ENCODE measurements at regions not wholly inside any gene's neighbourhood (a gene's known extent, or its start where the extent isn't known, plus 50 kb on each side); places are given as distances from the start of the nearest gene placed in this dataset.

- CTCF ChIA-PET (ENCODE audit: unreplicated experiment): interaction anchor here (1.0 kb wide), 1 partner anchor 29 kb away, joined by 3 read pairs; no protein-coding TSS in a partner anchor
- Histone ChIP-seq H3K9me2 (ENCODE audit: insufficient read depth, low read length) (no peaks in the 10 kb centered on the region), H3K27ac (ENCODE audit: low read depth, low read length, poor library complexity, severe bottlenecking) (no peak overlapping the region), H4K20me1 (ENCODE audit: insufficient read depth, low read length) (no peaks in the 10 kb centered on the region), H3K9me3 (ENCODE audit: low read length) (no peaks in the 10 kb centered on the region), H3K79me2 (ENCODE audit: insufficient read depth, low read depth, low read length) (no peaks in the 10 kb centered on the region), H3K4me2 (ENCODE audit: low read length) (no peak overlapping the region), H3K36me3 (ENCODE audit: insufficient read depth, low read length) (no peaks in the 10 kb centered on the region), H2AFZ (ENCODE audit: low read length) (no peak overlapping the region), H3K4me3 (ENCODE audit: low read depth, low read length, poor library complexity, severe bottlenecking) (no peak overlapping the region), H3K4me1 (ENCODE audit: insufficient read depth, low read length, poor library complexity, severe bottlenecking) (no peaks in the 10 kb centered on the region)
- intact Hi-C loops (cut with micrococcal nuclease; ENCODE audit: unreplicated experiment): no loop called here
- no TSS peak for BruUV-seq (replicated peaks)
- DNase-seq (ENCODE audit: low spot score): no peak
- POLR2A ChIA-PET: interaction anchor here (0.6 to 1.4 kb wide), 5 partner anchors 8 to 1708 kb away, joined by 3 to 4 read pairs (median 3); no protein-coding TSS in a partner anchor
- TF ChIP-seq CTCF (conservative IDR thresholded peaks at IDR 0.05; ENCODE audit: low read length) (no peak), EZH2phosphoT487 (IDR thresholded peaks at IDR 0.05; ENCODE audit: borderline replicate concordance, low read depth, low read length) (no peak)
Observed at GRCh38 chr13:73739394-73739793, 394.8 kb downstream of the KLF12 start.

GRCh38 chr13:73738626-73739025 is 395.6 kb downstream of the KLF12 start:
- BruUV-seq (replicated peaks): no TSS peak
- Histone ChIP-seq H2AFZ (ENCODE audit: low read length) (no peak overlapping the region), H3K27ac (ENCODE audit: low read depth, low read length, poor library complexity, severe bottlenecking) (no peak overlapping the region), H4K20me1 (ENCODE audit: insufficient read depth, low read length) (no peaks in the 10 kb centered on the region), H3K9me3 (ENCODE audit: low read length) (no peaks in the 10 kb centered on the region), H3K4me1 (ENCODE audit: insufficient read depth, low read length, poor library complexity, severe bottlenecking) (no peaks in the 10 kb centered on the region), H3K9me2 (ENCODE audit: insufficient read depth, low read length) (no peaks in the 10 kb centered on the region), H3K79me2 (ENCODE audit: insufficient read depth, low read depth, low read length) (no peaks in the 10 kb centered on the region), H3K36me3 (ENCODE audit: insufficient read depth, low read length) (no peaks in the 10 kb centered on the region), H3K4me3 (ENCODE audit: low read depth, low read length, poor library complexity, severe bottlenecking) (no peak overlapping the region), H3K4me2 (ENCODE audit: low read length) (no peak overlapping the region)
- CTCF ChIA-PET (ENCODE audit: unreplicated experiment): no interaction called here
- TF ChIP-seq CTCF (conservative IDR thresholded peaks at IDR 0.05; ENCODE audit: low read length) (no peak), EZH2phosphoT487 (IDR thresholded peaks at IDR 0.05; ENCODE audit: borderline replicate concordance, low read depth, low read length) (no peak)
- POLR2A ChIA-PET: interaction anchor here (0.6 kb wide), 1 partner anchor 260 kb away, joined by 3 read pairs; no protein-coding TSS in a partner anchor
- intact Hi-C loops (cut with micrococcal nuclease; ENCODE audit: unreplicated experiment): no loop called here
- no peak for DNase-seq (ENCODE audit: low spot score)

GRCh38 chr13:73737214-73737613 is 397.0 kb downstream of the KLF12 start:
- no peaks in the 10 kb centered on the region for H4K20me1 ChIP-seq (ENCODE audit: insufficient read depth, low read length)
- DNase-seq (ENCODE audit: low spot score): no peak
- H3K27ac ChIP-seq (ENCODE audit: low read depth, low read length, poor library complexity, severe bottlenecking): no peak overlapping the region
- intact Hi-C loops (cut with micrococcal nuclease; ENCODE audit: unreplicated experiment): no loop called here
- CTCF ChIA-PET (ENCODE audit: unreplicated experiment): no interaction called here
- no peaks in the 10 kb centered on the region for H3K36me3 ChIP-seq (ENCODE audit: insufficient read depth, low read length)
- H3K4me2 ChIP-seq (ENCODE audit: low read length): no peak overlapping the region
- H3K9me2 ChIP-seq (ENCODE audit: insufficient read depth, low read length): no peaks in the 10 kb centered on the region
- POLR2A ChIA-PET: interaction anchor here (0.6 kb wide), 1 partner anchor 1608 kb away, joined by 3 read pairs; no protein-coding TSS in a partner anchor
- H3K4me3 ChIP-seq (ENCODE audit: low read depth, low read length, poor library complexity, severe bottlenecking): no peak overlapping the region
- TF ChIP-seq CTCF (conservative IDR thresholded peaks at IDR 0.05; ENCODE audit: low read length) (no peak), EZH2phosphoT487 (IDR thresholded peaks at IDR 0.05; ENCODE audit: borderline replicate concordance, low read depth, low read length) (no peak)
- no peaks in the 10 kb centered on the region for H3K9me3 ChIP-seq (ENCODE audit: low read length)
- no TSS peak for BruUV-seq (replicated peaks)
- H2AFZ ChIP-seq (ENCODE audit: low read length): no peak overlapping the region
- no peaks in the 10 kb centered on the region for H3K79me2 ChIP-seq (ENCODE audit: insufficient read depth, low read depth, low read length)
- H3K4me1 ChIP-seq (ENCODE audit: insufficient read depth, low read length, poor library complexity, severe bottlenecking): no peaks in the 10 kb centered on the region
